HepG2 (cell line): ENCODE measurements at regions not wholly inside any gene's neighbourhood (a gene's known extent, or its start where the extent isn't known, plus 50 kb on each side); places are given as distances from the start of the nearest gene placed in this dataset.

Experiments
- AHDC1 ChIP-seq: sonication (generic); formaldehyde crosslinking; IDR thresholded peaks from 2 replicates; pipeline ENCODE4 v1.5.1; 2020; ENCODE audit warnings: mild to moderate bottlenecking, missing genetic modification reagents, borderline replicate concordance
- HNF1B ChIP-seq: sonication (generic); formaldehyde crosslinking; IDR thresholded peaks from 2 replicates; pipeline ENCODE4 v1.5.1; 2020; ENCODE audit warnings: mild to moderate bottlenecking, moderate library complexity, missing genetic modification reagents
- NCOA5 ChIP-seq: sonication (generic); formaldehyde crosslinking; IDR thresholded peaks from 2 replicates; pipeline ENCODE4 v1.4.0; 2020; ENCODE audit warnings: missing genetic modification reagents
- NFKB2 ChIP-seq: sonication (generic); formaldehyde crosslinking; IDR thresholded peaks from 2 replicates; pipeline ENCODE4 v1.4.0; 2020; ENCODE audit warnings: missing genetic modification reagents, borderline replicate concordance
- NR2F6 ChIP-seq, 2 experiments: IDR thresholded peaks; 2 replicates each; pipeline ENCODE4 v1.6.1; 2016; ENCODE audit warnings: antibody characterized with exemption in 1 of 2, mild to moderate bottlenecking in 1 of 2
- RELA ChIP-seq: sonication (generic); formaldehyde crosslinking; IDR thresholded peaks from 2 replicates; pipeline ENCODE4 v1.4.0; 2020; ENCODE audit warnings: missing genetic modification reagents
- RERE ChIP-seq: IDR thresholded peaks from 2 replicates; pipeline ENCODE4 v1.6.1; 2016; ENCODE audit warnings: low read depth, missing genetic modification reagents, missing compliant biosample characterization
- ZNF160 ChIP-seq: sonication (generic); formaldehyde crosslinking; IDR thresholded peaks from 2 replicates; pipeline ENCODE4 v1.8.0; 2022; ENCODE audit warnings: mild to moderate bottlenecking, inconsistent platforms, missing genetic modification reagents
- ZNF569 ChIP-seq: sonication (generic); formaldehyde crosslinking; IDR thresholded peaks from 2 replicates; pipeline ENCODE4 v1.5.0; 2020; ENCODE audit warnings: mild to moderate bottlenecking, missing genetic modification reagents, moderate library complexity, borderline replicate concordance
- ZNF674 ChIP-seq: sonication (generic); formaldehyde crosslinking; IDR thresholded peaks from 2 replicates; pipeline ENCODE4 v1.5.0; 2020; ENCODE audit warnings: low read depth, mild to moderate bottlenecking, missing genetic modification reagents
- ZNF704 ChIP-seq: sonication (generic); formaldehyde crosslinking; IDR thresholded peaks from 2 replicates; pipeline ENCODE4 v1.8.1; 2023; ENCODE audit warnings: mild to moderate bottlenecking, inconsistent platforms, moderate library complexity, missing genetic modification reagents, borderline replicate concordance
- TF ChIP-seq, protein P1 (sequence below): sonication (generic); formaldehyde crosslinking; IDR thresholded peaks from 2 replicates; pipeline ENCODE4 v1.5.1; 2020; ENCODE audit warnings: missing genetic modification reagents, mild to moderate bottlenecking, borderline replicate concordance

GRCh38 chr16:54722210-54722676 is 208.4 kb upstream of the IRX5 start (continued):
- TF ChIP-seq ZNF674 (CRISPR knock-in tag) (no peak), NCOA5 (CRISPR knock-in tag) (no peak), NR2F6 (IDR thresholded peaks at IDR 0.05) (peak; percentile 84), NR2F6 (CRISPR knock-in tag; IDR thresholded peaks at IDR 0.05) (peak; percentile 69), RELA (CRISPR knock-in tag) (no peak), RERE (CRISPR knock-in tag) (no peak), NFKB2 (CRISPR knock-in tag) (no peak), AHDC1 (CRISPR knock-in tag) (peak; percentile 80; the same call in 1 of the 2 replicates), HNF1B (CRISPR knock-in tag) (peak; percentile 47; the same call in 1 of the 2 replicates), ZNF569 (no peak), ZNF160 (CRISPR knock-in tag) (no peak), ZNF704 (CRISPR knock-in tag) (no peak)
- TF ChIP-seq, protein P1, sequence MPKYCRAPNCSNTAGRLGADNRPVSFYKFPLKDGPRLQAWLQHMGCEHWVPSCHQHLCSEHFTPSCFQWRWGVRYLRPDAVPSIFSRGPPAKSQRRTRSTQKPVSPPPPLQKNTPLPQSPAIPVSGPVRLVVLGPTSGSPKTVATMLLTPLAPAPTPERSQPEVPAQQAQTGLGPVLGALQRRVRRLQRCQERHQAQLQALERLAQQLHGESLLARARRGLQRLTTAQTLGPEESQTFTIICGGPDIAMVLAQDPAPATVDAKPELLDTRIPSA (CRISPR knock-in tag), result no peak
